Activated CD8-positive, alpha-beta memory T cell treated with anti-CD3 and anti-CD28 coated beads for 36 hours (primary cell): ENCODE measurements at regions not wholly inside any gene's neighbourhood (a gene's known extent, or its start where the extent isn't known, plus 50 kb on each side); places are given as distances from the start of the nearest gene placed in this dataset.
"Not testable (repeated sequence)": the region's sequence is repeated elsewhere in the genome, so short reads cannot be mapped to it uniquely, and the experiment has no call there.

Experiments used
- CTCF ChIA-PET: fragments of 350-600 bp; sonication (Branson Sonifier 250); formaldehyde crosslinking; loops from one replicate; lab custom pipeline; 2021; ENCODE audit warnings: antibody characterized with exemption; lab: Charles Lee
- POLR2A ChIA-PET: fragments of 350-600 bp; sonication (Branson Sonifier 250); formaldehyde crosslinking; loops from one replicate; lab custom pipeline; 2021; ENCODE audit warnings: antibody characterized with exemption; lab: Charles Lee

- ChIA-PET CTCF (no interaction called here), POLR2A (no interaction called here)
Measured at GRCh38 chr11:23866641-23867040, 630.2 kb upstream of the LUZP2 start.

DNA sequence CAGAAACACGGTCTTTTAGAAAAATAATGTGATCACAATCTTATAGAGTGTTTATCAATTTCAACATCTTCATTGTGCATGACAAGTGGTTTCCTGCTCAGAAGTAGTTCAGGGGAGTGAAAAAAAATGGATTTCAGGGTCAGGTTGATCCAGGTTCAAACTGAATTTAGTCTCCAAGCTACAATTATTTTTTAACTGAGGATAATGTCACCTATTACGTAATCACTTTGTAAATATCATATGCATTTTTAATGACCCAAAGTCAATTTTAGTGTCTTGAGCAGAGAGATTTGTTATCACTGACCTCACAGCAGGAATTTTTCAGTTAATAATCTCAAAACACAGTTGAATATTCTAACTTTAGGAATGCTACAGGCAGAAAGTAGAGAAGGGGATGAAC lies 627.2 kb upstream of the LUZP2 start:
- ChIA-PET POLR2A (no interaction called here), CTCF (no interaction called here)

GRCh38 chr11:23873406-23873805 lies 623.4 kb upstream of the LUZP2 start:
- ChIA-PET CTCF (no interaction called here), POLR2A (no interaction called here)

DNA sequence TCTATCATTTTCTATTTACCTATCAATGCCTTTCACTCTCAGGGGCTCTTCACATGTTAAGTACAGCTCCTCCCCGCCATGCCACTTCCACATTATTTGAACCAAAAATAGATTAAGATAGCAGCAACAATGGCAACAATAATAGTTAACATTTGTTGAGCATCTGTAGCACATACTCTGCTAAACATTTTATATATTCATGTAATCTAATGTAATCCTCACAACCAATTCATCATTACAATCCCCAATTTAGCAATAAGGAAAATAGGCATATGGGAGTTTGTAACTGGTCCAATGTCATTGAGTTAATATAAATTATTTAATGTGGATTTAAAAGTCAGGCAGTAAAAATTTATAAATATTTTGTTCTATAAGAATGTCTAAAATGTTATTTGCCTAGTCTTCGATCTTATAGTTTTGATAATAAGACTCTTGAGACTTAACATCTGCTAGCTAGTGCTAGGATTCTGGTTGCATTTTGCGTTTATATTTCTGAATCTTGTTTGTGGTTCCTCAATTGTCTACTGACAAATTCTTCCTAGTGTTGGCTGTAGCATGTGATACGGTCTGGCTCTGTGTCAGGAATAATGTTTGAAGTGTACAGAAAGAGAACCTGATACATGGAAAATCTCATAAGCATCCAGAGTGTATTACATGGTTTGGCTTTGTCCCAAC lies 621.5 kb upstream of the LUZP2 start:
- CTCF ChIA-PET, result no interaction called here
- POLR2A ChIA-PET, result no interaction called here

GRCh38 chr11:23883426-23884048 lies 613.3 kb upstream of the LUZP2 start:
- CTCF ChIA-PET, result interaction anchor here (0.7 kb wide), 1 partner anchor 1215 kb away, joined by 4 read pairs; no protein-coding TSS in a partner anchor
- POLR2A ChIA-PET, result not testable (repeated sequence)

- CTCF ChIA-PET, result interaction anchor here (0.6 to 0.7 kb wide), 2 partner anchors 522 to 1214 kb away, joined by 3 to 4 read pairs; no protein-coding TSS in a partner anchor
- POLR2A ChIA-PET, result no interaction called here
Measured at GRCh38 chr11:23884341-23884740, 612.5 kb upstream of the LUZP2 start.

DNA sequence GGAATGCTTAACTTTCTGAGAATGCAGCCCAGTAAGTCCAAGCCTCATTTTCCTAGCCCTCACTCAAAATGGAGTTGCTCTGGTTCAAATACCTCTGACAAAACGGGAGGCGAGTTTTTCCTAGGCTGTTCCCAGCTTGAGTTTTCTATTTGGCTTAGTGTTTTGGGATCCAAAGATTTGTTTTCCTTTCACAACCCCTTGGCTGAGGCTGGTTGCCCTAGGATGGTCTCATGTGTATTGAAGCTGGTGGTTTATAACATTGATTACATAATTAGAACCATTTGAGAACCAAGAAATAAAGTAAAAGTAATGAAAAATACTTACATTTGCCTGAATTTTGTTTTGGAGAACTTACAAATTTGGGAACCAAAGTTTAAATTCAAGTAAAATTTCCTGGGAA lies 611.1 kb upstream of the LUZP2 start:
- ChIA-PET CTCF (no interaction called here), POLR2A (no interaction called here)

GRCh38 chr11:23887122-23887521 lies 609.7 kb upstream of the LUZP2 start:
- POLR2A ChIA-PET, CTCF ChIA-PET: not testable (repeated sequence)

DNA sequence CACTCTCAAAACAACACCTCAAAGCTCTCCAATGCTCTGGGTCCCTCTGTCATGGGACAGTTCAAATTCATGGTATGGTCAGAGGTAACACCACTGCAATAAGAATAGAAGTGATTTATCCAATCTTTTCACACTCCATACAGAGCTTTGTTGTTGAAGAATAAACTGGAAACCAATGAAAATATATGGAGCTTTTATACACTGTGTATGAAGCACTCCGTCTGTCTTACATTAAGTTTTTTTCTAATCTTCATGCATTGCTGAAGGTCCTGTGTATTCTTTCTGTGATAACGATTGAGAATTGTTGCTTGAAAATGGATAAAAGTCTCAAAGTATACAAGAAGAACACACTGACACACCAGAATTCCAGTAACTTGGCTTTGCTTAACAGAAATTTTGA lies 603.7 kb upstream of the LUZP2 start:
- POLR2A ChIA-PET, result no interaction called here
- CTCF ChIA-PET, result no interaction called here

GRCh38 chr11:23897453-23898286 lies 599.2 kb upstream of the LUZP2 start:
- ChIA-PET POLR2A (no interaction called here), CTCF (no interaction called here)

GRCh38 chr11:23903044-23903704 lies 593.7 kb upstream of the LUZP2 start:
- CTCF ChIA-PET, result no interaction called here
- POLR2A ChIA-PET, result no interaction called here

GRCh38 chr11:23919455-23919854 lies 577.4 kb upstream of the LUZP2 start:
- ChIA-PET POLR2A (no interaction called here), CTCF (no interaction called here)

- ChIA-PET CTCF (no interaction called here), POLR2A (no interaction called here)
Measured at GRCh38 chr11:23923357-23923756, 573.5 kb upstream of the LUZP2 start.

DNA sequence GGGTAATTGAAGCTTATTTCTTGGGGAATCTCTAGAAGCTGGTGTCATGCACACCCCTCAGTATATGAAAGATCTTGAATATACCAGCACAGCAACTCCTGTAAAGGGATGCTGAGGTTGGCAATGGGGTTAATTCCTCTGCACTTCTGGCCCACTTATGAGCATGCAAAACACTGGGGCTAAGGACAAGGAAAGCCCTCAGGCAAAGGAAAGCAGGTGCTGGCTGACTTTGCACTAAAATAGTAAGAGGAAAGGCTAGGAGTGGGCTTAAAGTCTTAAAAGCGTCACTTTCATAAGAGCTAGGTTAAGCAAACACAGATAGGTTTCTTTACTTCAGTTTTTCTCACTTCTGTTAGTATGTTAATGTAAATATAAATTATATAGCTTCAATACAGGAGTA lies 572.6 kb upstream of the LUZP2 start:
- POLR2A ChIA-PET, result no interaction called here
- CTCF ChIA-PET, result no interaction called here

DNA sequence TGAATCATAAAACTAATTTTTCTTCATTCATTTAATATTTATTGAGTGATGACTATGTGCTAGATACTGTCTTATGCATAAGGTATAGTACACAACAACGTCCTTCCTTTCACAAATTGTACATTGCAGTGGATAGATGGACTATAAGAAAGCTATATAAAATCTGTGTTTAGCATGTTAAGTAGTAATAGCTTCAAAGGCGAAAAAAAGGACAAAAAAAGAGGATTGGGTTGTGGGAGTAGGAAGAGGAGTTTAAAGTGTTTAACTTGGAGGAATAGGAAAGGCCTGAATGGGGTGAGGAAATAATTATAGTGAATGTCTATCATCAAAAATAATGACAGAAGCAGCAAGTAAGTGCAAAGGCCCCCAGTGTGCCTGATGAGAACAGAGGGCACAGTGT lies 565.4 kb upstream of the LUZP2 start:
- ChIA-PET POLR2A (no interaction called here), CTCF (no interaction called here)

- POLR2A ChIA-PET, result no interaction called here
- CTCF ChIA-PET, result no interaction called here
Measured at GRCh38 chr11:23932485-23932898, 564.4 kb upstream of the LUZP2 start.

DNA sequence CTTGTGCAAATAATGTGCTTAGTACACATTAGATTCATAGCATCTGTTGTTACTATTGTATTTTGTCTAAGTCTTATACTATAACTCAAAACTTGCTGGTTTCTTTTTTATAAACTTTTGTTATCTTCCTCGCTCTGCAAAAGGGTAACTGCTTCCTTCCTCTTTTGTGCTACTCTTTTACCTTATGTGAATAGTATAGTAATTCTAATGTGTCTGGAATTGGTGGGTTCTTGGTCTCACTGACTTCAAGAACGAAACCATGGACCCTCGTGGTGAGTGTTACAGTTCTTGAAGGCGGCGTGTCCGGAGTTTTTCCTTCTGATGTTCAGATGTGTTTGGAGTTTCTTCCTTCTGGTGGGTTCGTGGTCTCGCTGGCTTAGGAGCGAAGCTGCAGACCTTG lies 563.1 kb upstream of the LUZP2 start:
- POLR2A ChIA-PET, result no interaction called here

GRCh38 chr11:23934671-23935270 lies 562.1 kb upstream of the LUZP2 start:
- POLR2A ChIA-PET, CTCF ChIA-PET: not testable (repeated sequence)

More for the DNA sequence above, 563.1 kb upstream of the LUZP2 start:
- CTCF ChIA-PET, result no interaction called here

DNA sequence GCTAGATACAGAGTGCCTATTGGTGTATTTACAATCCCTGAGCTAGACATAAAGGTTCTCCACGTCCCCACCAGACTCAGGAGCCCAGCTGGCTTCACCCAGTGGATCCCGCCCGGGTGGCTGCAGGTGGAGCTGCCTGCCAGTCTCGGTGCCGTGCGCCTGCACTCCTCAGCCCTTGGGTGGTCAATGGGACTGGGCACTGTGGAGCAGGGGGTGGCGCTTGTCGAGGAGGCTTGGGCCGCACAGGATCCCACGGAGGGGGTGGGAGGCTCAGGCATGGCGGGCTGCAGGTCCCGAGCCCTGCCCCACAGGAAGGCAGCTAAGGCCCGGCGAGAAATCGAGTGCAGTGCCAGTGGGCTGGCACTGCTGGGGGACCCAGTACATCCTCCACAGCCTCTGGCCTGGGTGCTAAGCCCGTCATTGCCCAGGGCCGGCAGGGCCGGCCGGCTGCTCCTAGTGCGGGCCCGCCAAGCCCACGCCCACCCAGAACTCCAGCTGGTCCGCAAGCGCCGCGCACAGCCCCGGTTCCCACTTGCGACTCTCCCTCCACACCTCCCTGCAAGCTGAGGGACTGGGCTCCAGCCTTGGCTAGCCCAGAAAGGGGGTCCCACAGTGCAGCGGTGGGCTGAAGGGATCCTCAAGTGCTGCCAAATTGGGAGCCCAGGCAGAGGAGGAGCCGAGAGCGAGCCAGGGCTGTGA lies 554.6 kb upstream of the LUZP2 start:
- POLR2A ChIA-PET, CTCF ChIA-PET: not testable (repeated sequence)
